B cell (primary cell): ENCODE measurements at regions not wholly inside any gene's neighbourhood (a gene's known extent, or its start where the extent isn't known, plus 50 kb on each side); places are given as distances from the start of the nearest gene placed in this dataset.
"Not testable (repeated sequence)": the region's sequence is repeated elsewhere in the genome, so short reads cannot be mapped to it uniquely, and the experiment has no call there.

Experiments used
- ATAC-seq: fragments of 200-7000 bp; cut with Tn5 transposase; one replicate; pipeline ENCODE4 v1.10.0; 2021; ENCODE audit warnings: low read depth, mild to moderate bottlenecking, moderate number of reproducible peaks, moderate library complexity
- CTCF ChIA-PET: fragments of 350-600 bp; sonication (Branson Sonifier 250); formaldehyde crosslinking; loops from one replicate; lab custom pipeline; 2021; ENCODE audit warnings: antibody characterized with exemption, inconsistent platforms; lab: Charles Lee
- POLR2A ChIA-PET: fragments of 350-600 bp; sonication (Branson Sonifier 250); formaldehyde crosslinking; loops from one replicate; lab custom pipeline; 2021; ENCODE audit warnings: antibody characterized with exemption; lab: Charles Lee
- DNase-seq: peaks from one replicate; pipeline ENCODE4 v3.0.0; 2013
- H2AFZ ChIP-seq: 2 replicates; pipeline ENCODE4 v1.6.1; 2012; ENCODE audit warnings: mild to moderate bottlenecking, low read depth, low read length; ENCODE audit not compliant: insufficient read depth, poor library complexity, severe bottlenecking
- H3K27ac ChIP-seq, 2 donors: 1 replicate in 1 of 2; 2 replicates in 1 of 2; pipeline ENCODE4 v1.5.1; 2012 to 2013; ENCODE audit warnings: low read length in 2 of 2, mild to moderate bottlenecking in 2 of 2, moderate library complexity in 1 of 2
- H3K27me3 ChIP-seq, 4 experiments: fragments of 200-600 bp in 1 of 4; sonication (generic) in 1 of 4; replicated peaks in 1 of 4; 1 replicate in 2 of 4; 2 replicates in 2 of 4; pipeline versions ENCODE4 v1.6.1 to v1.7.0; 2013 to 2016; ENCODE audit warnings: low read length in 3 of 4, mild to moderate bottlenecking in 2 of 4, mixed read lengths in 1 of 4, moderate library complexity in 1 of 4; ENCODE audit not compliant: insufficient read depth in 4 of 4, control insufficient read depth in 3 of 4; ENCODE audit errors: control extremely low read depth in 1 of 4
- H3K36me3 ChIP-seq, 2 experiments: replicated peaks in 1 of 2; 1 replicate in 1 of 2; 2 replicates in 1 of 2; pipeline versions ENCODE4 v1.6.1 to v1.7.1; 2013; ENCODE audit warnings: low read length in 1 of 2; ENCODE audit not compliant: insufficient read depth in 2 of 2, control insufficient read depth in 1 of 2; ENCODE audit errors: control extremely low read depth in 1 of 2, extremely low read depth in 1 of 2
- H3K4me1 ChIP-seq, 2 donors: fragments of 200-600 bp in 1 of 2; sonication (generic) in 1 of 2; 1 replicate in 1 of 2; 2 replicates in 1 of 2; pipeline versions ENCODE4 v1.5.1 to v1.6.1; 2013 to 2017; ENCODE audit warnings: low read length in 2 of 2; ENCODE audit not compliant: control insufficient read depth in 2 of 2, insufficient read depth in 2 of 2
- H3K4me2 ChIP-seq: replicated peaks from 2 replicates; pipeline ENCODE3; 2012; ENCODE audit warnings: mild to moderate bottlenecking, low read depth, low read length; ENCODE audit not compliant: poor library complexity, severe bottlenecking
- H3K4me3 ChIP-seq, 5 experiments: fragments of 200-600 bp in 1 of 5; sonication (generic) in 1 of 5; 1 replicate in 3 of 5; 2 replicates in 2 of 5; pipeline versions ENCODE4 v1.5.1 to v1.7.0; 2011 to 2016; ENCODE audit warnings: low read length in 4 of 5, mild to moderate bottlenecking in 4 of 5, low read depth in 2 of 5, control low read depth in 1 of 5, moderate library complexity in 1 of 5; ENCODE audit not compliant: insufficient read depth in 1 of 5; ENCODE audit errors: control extremely low read depth in 1 of 5, extremely low read depth in 1 of 5
- H3K79me2 ChIP-seq: fragments of 200-600 bp; sonication (generic); one replicate; pipeline ENCODE4 v1.6.0; 2016; ENCODE audit warnings: low read length; ENCODE audit not compliant: control insufficient read depth, insufficient read depth
- H3K9ac ChIP-seq: fragments of 200-600 bp; sonication (generic); 2 replicates; pipeline ENCODE4 v1.6.1; 2017; ENCODE audit warnings: mild to moderate bottlenecking, low read length, moderate library complexity
- H3K9me3 ChIP-seq, 3 donors: one replicate each; pipeline versions ENCODE4 v1.6.1 to v1.7.1; 2013; ENCODE audit warnings: low read length in 2 of 3; ENCODE audit not compliant: control insufficient read depth in 2 of 3, insufficient read depth in 1 of 3; ENCODE audit errors: control extremely low read depth in 1 of 3
- H4K20me1 ChIP-seq: 2 replicates; pipeline ENCODE4 v1.6.0; 2012; ENCODE audit warnings: mild to moderate bottlenecking, low read length; ENCODE audit not compliant: insufficient read depth, control insufficient read depth, poor library complexity, severe bottlenecking
- H3K27ac Mint-ChIP-seq: one replicate; pipeline ENCODE4 v1.8.0; 2021; ENCODE audit warnings: mixed read lengths
- H3K27me3 Mint-ChIP-seq: one replicate; pipeline ENCODE4 v1.8.0; 2021; ENCODE audit warnings: mixed read lengths
- H3K4me1 Mint-ChIP-seq: one replicate; pipeline ENCODE4 v1.8.0; 2021; ENCODE audit warnings: mixed read lengths
- H3K4me3 Mint-ChIP-seq: one replicate; pipeline ENCODE4 v1.8.0; 2021; ENCODE audit warnings: mixed read lengths
- H3K9me3 Mint-ChIP-seq: one replicate; pipeline ENCODE4 v1.8.0; 2022; ENCODE audit warnings: mixed read lengths; ENCODE audit not compliant: insufficient read depth
- EZH2 ChIP-seq: IDR thresholded peaks from 2 replicates; pipeline ENCODE4 v1.6.1; 2012; ENCODE audit warnings: borderline replicate concordance, low read depth, mild to moderate bottlenecking, moderate library complexity, low read length; ENCODE audit not compliant: insufficient read depth, poor library complexity, severe bottlenecking
- WGBS: methylation state at CpG from one replicate; pipeline ENCODE4 v1.1.5; 2013; ENCODE audit warnings: missing lambda C conversion rate; ENCODE audit not compliant: insufficient coverage; 5-methylcytosine and 5-hydroxymethylcytosine counted together
- intact Hi-C: fragments of 100-400 bp; cut with micrococcal nuclease; formaldehyde crosslinking; loops from one replicate; pipeline ENCODE4 v1.10.0; 2022
- TF ChIP-seq, protein P1 (sequence below): fragments of 200-600 bp; IDR thresholded peaks from one replicate; pipeline ENCODE4 v1.8.0; 2022; ENCODE audit warnings: antibody characterized with exemption, mild to moderate bottlenecking

DNA sequence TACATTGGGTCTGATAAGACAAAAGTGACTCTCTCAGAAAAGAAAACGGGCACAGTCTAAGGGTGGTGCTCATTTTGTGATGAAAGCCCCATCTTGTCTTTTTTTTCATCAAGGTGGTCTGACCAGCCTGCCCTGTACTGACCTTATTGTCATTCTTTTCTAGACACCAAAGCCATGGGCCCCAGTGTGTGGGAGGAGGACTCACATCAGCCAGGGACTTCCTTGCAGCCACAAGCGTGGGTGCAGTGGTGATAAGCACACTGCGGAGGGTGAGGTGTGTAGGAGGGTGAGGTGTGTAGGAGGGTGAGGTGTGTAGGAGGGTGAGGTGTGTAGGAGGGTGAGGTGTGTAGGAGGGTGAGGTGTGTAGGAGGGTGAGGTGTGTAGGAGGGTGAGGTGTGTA lies 145.2 kb downstream of the DLL1 start:
- intact Hi-C loops, POLR2A ChIA-PET, H3K9me3 Mint-ChIP-seq, H3K4me3 ChIP-seq, H3K4me3 Mint-ChIP-seq, H2AFZ ChIP-seq, H3K36me3 ChIP-seq, H3K27me3 ChIP-seq, H3K4me2 ChIP-seq, CTCF ChIA-PET, H3K27ac ChIP-seq, H3K27ac Mint-ChIP-seq, H4K20me1 ChIP-seq, H3K9ac ChIP-seq, H3K27me3 Mint-ChIP-seq, H3K79me2 ChIP-seq, DNase-seq, ATAC-seq: not testable (repeated sequence)
- Histone ChIP-seq H3K4me1 (peaks cover 8 to 20% of the 10 kb centered on the region in 2 donors), H3K9me3 (peaks cover 0 to 24% (median 14%) of the 10 kb centered on the region in 3 donors)
- WGBS, result no CpG with 5 or more reads among the region's 3 CpGs
- peaks cover 25% of the 10 kb centered on the region for H3K4me1 Mint-ChIP-seq

DNA sequence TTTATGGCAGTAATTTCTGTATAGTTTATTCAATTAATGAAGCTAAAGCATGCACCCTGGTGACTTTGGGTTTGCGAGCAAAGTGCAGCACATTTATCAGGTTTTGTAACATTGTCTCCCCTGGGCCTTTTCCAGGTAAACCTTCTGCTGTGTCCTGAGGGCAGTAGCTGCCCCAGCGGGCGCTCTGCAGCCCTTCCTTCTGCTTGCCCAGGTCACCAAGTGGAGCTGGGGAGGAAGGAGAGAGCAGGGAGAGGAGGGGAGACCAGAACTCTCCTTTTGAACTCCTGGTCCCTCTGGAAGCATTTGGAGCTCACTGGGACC lies 145.6 kb downstream of the DLL1 start:
- peaks cover 25% of the 10 kb centered on the region for H3K4me1 Mint-ChIP-seq

More for the DNA sequence above, 145.6 kb downstream of the DLL1 start:
- Histone ChIP-seq H4K20me1 (no peaks in the 10 kb centered on the region), H3K36me3 (no peaks in the 10 kb centered on the region), H3K9me3 (peaks cover 0 to 21% (median 14%) of the 10 kb centered on the region in 3 donors), H3K27me3 (peaks cover 0 to 5% (median 0%) of the 10 kb centered on the region in 4 experiments), H3K9ac (no peak overlapping the region), H3K4me1 (peaks cover 8 to 20% of the 10 kb centered on the region in 2 donors), H3K4me3 (no peak overlapping the region), H2AFZ (no peak overlapping the region), H3K27ac (no peak overlapping the region), H3K79me2 (no peaks in the 10 kb centered on the region), H3K4me2 (no peak overlapping the region)
- intact Hi-C loops, result no loop called here
- ChIA-PET CTCF (no interaction called here), POLR2A (no interaction called here)
- H3K27ac Mint-ChIP-seq, result no peak overlapping the region
- DNase-seq, result no peak
- peaks cover 8% of the 10 kb centered on the region for H3K9me3 Mint-ChIP-seq
- no peak overlapping the region for H3K4me3 Mint-ChIP-seq
- ATAC-seq, result no peak
- TF ChIP-seq, protein P1, sequence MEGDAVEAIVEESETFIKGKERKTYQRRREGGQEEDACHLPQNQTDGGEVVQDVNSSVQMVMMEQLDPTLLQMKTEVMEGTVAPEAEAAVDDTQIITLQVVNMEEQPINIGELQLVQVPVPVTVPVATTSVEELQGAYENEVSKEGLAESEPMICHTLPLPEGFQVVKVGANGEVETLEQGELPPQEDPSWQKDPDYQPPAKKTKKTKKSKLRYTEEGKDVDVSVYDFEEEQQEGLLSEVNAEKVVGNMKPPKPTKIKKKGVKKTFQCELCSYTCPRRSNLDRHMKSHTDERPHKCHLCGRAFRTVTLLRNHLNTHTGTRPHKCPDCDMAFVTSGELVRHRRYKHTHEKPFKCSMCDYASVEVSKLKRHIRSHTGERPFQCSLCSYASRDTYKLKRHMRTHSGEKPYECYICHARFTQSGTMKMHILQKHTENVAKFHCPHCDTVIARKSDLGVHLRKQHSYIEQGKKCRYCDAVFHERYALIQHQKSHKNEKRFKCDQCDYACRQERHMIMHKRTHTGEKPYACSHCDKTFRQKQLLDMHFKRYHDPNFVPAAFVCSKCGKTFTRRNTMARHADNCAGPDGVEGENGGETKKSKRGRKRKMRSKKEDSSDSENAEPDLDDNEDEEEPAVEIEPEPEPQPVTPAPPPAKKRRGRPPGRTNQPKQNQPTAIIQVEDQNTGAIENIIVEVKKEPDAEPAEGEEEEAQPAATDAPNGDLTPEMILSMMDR, result no peak
- TF ChIP-seq EZH2, result no peak
- WGBS, result 100% methylated on average over 3 of the region's 3 CpGs
- H3K27me3 Mint-ChIP-seq, result peaks cover 8% of the 10 kb centered on the region
